Calu3 (cell line): ENCODE measurements at regions not wholly inside any gene's neighbourhood (a gene's known extent, or its start where the extent isn't known, plus 50 kb on each side); places are given as distances from the start of the nearest gene placed in this dataset.

ENCODE experiments used
- BruUV-seq: library from RNA; stranded (reverse); fragments of 400-500 nt; replicated peaks from 2 replicates; lab custom pipeline; 2021; lab: Mats Ljungman, UMichigan
- CTCF ChIA-PET: fragments of 300-600 bp; sonication (Branson Sonifier 250); formaldehyde crosslinking; loops from one replicate; lab custom pipeline; 2022; ENCODE audit warnings: antibody characterized with exemption; lab: Charles Lee
- DNase-seq: peaks from one replicate; pipeline ENCODE4 v3.0.0; 2022
- H3K27ac Mint-ChIP-seq: one replicate; pipeline ENCODE4 v1.8.0; 2022; ENCODE audit warnings: mixed read lengths; ENCODE audit not compliant: unreplicated experiment
- H3K27me3 Mint-ChIP-seq: one replicate; pipeline ENCODE4 v1.8.0; 2022; ENCODE audit warnings: mixed read lengths; ENCODE audit not compliant: unreplicated experiment
- H3K36me3 Mint-ChIP-seq: one replicate; pipeline ENCODE4 v1.8.0; 2022; ENCODE audit warnings: mild to moderate bottlenecking, moderate library complexity, mixed read lengths; ENCODE audit not compliant: insufficient read depth, unreplicated experiment
- H3K4me1 Mint-ChIP-seq: one replicate; pipeline ENCODE4 v1.8.0; 2022; ENCODE audit warnings: mild to moderate bottlenecking, low read depth, mixed read lengths; ENCODE audit not compliant: unreplicated experiment
- H3K4me3 Mint-ChIP-seq: one replicate; pipeline ENCODE4 v1.8.0; 2022; ENCODE audit warnings: mild to moderate bottlenecking, low read depth, moderate library complexity, mixed read lengths; ENCODE audit not compliant: unreplicated experiment
- H3K9me3 Mint-ChIP-seq: one replicate; pipeline ENCODE4 v1.8.0; 2022; ENCODE audit warnings: low read depth, mixed read lengths; ENCODE audit not compliant: unreplicated experiment
- CTCF ChIP-seq: fragments of 200-600 bp; IDR thresholded peaks from one replicate; pipeline ENCODE4 v1.8.0; 2022; ENCODE audit warnings: antibody characterized with exemption; ENCODE audit not compliant: unreplicated experiment
- intact Hi-C: fragments of 100-400 bp; cut with micrococcal nuclease; formaldehyde crosslinking; loops from one replicate; pipeline ENCODE4 v1.10.0; 2022; ENCODE audit not compliant: unreplicated experiment

GRCh38 chr13:29958476-29958875 is 108.1 kb upstream of the UBL3 start:
- DNase-seq = no peak
- no peaks in the 10 kb centered on the region for H3K9me3 Mint-ChIP-seq
- H3K36me3 Mint-ChIP-seq = no peaks in the 10 kb centered on the region
- H3K27me3 Mint-ChIP-seq = peaks cover 52% of the 10 kb centered on the region
- H3K4me3 Mint-ChIP-seq = no peak overlapping the region
- H3K4me1 Mint-ChIP-seq = no peaks in the 10 kb centered on the region
- intact Hi-C loops = no loop called here
- no peak overlapping the region for H3K27ac Mint-ChIP-seq
- BruUV-seq = no TSS peak
- no peak for TF ChIP-seq CTCF
- CTCF ChIA-PET = no interaction called here

GRCh38 chr13:29957320-29957719 is 106.9 kb upstream of the UBL3 start:
- Mint-ChIP-seq H3K36me3 (no peaks in the 10 kb centered on the region), H3K4me3 (no peak overlapping the region), H3K27ac (no peak overlapping the region), H3K4me1 (no peaks in the 10 kb centered on the region), H3K9me3 (no peaks in the 10 kb centered on the region), H3K27me3 (peaks cover 52% of the 10 kb centered on the region)
- no peak for DNase-seq
- intact Hi-C loops = no loop called here
- no TSS peak for BruUV-seq
- TF ChIP-seq CTCF = no peak
- CTCF ChIA-PET = no interaction called here

GRCh38 chr13:29956853-29957252 is 106.4 kb upstream of the UBL3 start:
- no peak for DNase-seq
- no peak for TF ChIP-seq CTCF
- intact Hi-C loops = no loop called here
- Mint-ChIP-seq H3K4me3 (no peak overlapping the region), H3K27me3 (peaks cover 52% of the 10 kb centered on the region), H3K4me1 (no peaks in the 10 kb centered on the region), H3K9me3 (no peaks in the 10 kb centered on the region), H3K36me3 (no peaks in the 10 kb centered on the region), H3K27ac (no peak overlapping the region)
- CTCF ChIA-PET = no interaction called here
- BruUV-seq = no TSS peak

GRCh38 chr13:29955137-29955650 is 104.8 kb upstream of the UBL3 start:
- H3K27me3 Mint-ChIP-seq = peaks cover 45% of the 10 kb centered on the region
- H3K36me3 Mint-ChIP-seq = no peaks in the 10 kb centered on the region
- H3K4me3 Mint-ChIP-seq = no peak overlapping the region
- no peaks in the 10 kb centered on the region for H3K4me1 Mint-ChIP-seq
- DNase-seq = no peak
- CTCF ChIA-PET = no interaction called here
- TF ChIP-seq CTCF = no peak
- no peak overlapping the region for H3K27ac Mint-ChIP-seq
- no TSS peak for BruUV-seq
- H3K9me3 Mint-ChIP-seq = no peaks in the 10 kb centered on the region
- intact Hi-C loops = no loop called here
